ENCODE measurements at regions not wholly inside any gene's neighbourhood (a gene's known extent, or its start where the extent isn't known, plus 50 kb on each side); places are given as distances from the start of the nearest gene placed in this dataset.

- Mint-ChIP-seq H3K36me3 (ENCODE audit: low read depth, unreplicated experiment) (no peaks in the 10 kb centered on the region), H3K9me3 (ENCODE audit: unreplicated experiment) (no peaks in the 10 kb centered on the region), H3K4me3 (ENCODE audit: unreplicated experiment) (no peak overlapping the region), H3K4me1 (ENCODE audit: unreplicated experiment) (peaks cover 4% of the 10 kb centered on the region), H3K27me3 (ENCODE audit: unreplicated experiment) (no peaks in the 10 kb centered on the region), H3K27ac (ENCODE audit: unreplicated experiment) (no peak overlapping the region)
- DNase-seq (ENCODE audit: low spot score), result no peak
- TF ChIP-seq CTCF (IDR thresholded peaks at IDR 0.05; ENCODE audit: unreplicated experiment), result no peak
Observed at GRCh38 chr20:34175079-34175478, 63.0 kb upstream of the EIF2S2 start.

GRCh38 chr20:34175879-34176278, 63.8 kb upstream of the EIF2S2 start:
- no peaks in the 10 kb centered on the region for H3K36me3 Mint-ChIP-seq (ENCODE audit: low read depth, unreplicated experiment)
- no peaks in the 10 kb centered on the region for H3K27me3 Mint-ChIP-seq (ENCODE audit: unreplicated experiment)
- TF ChIP-seq CTCF (IDR thresholded peaks at IDR 0.05; ENCODE audit: unreplicated experiment), result no peak
- H3K9me3 Mint-ChIP-seq (ENCODE audit: unreplicated experiment), result no peaks in the 10 kb centered on the region
- no peak overlapping the region for H3K27ac Mint-ChIP-seq (ENCODE audit: unreplicated experiment)
- no peak overlapping the region for H3K4me3 Mint-ChIP-seq (ENCODE audit: unreplicated experiment)
- no peak for DNase-seq (ENCODE audit: low spot score)
- no peaks in the 10 kb centered on the region for H3K4me1 Mint-ChIP-seq (ENCODE audit: unreplicated experiment)

DNA sequence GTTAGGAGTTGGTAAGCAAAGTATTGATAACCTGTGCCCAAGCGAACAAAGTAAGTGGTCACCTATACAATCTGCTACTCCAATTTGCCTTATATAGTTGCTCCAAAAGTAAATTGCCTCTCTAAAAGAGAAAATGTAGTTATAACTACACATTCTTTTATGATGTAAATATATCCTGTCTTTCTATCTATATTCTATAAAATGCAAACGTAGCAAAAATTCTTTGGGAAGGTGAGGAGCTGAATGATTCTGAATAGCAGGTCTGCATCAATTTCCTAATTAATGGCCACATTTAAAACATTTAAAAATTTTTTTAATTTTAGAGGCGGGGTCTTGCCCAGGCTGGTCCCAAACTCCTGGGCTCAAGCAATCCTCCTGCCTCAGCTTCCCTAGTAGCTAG, 64.2 kb upstream of the ASIP start:
- no peaks in the 10 kb centered on the region for H3K36me3 Mint-ChIP-seq (ENCODE audit: low read depth, unreplicated experiment)
- DNase-seq (ENCODE audit: low spot score), result no peak
- no peak overlapping the region for H3K4me3 Mint-ChIP-seq (ENCODE audit: unreplicated experiment)
- H3K27me3 Mint-ChIP-seq (ENCODE audit: unreplicated experiment), result no peaks in the 10 kb centered on the region
- TF ChIP-seq CTCF (IDR thresholded peaks at IDR 0.05; ENCODE audit: unreplicated experiment), result no peak
- H3K4me1 Mint-ChIP-seq (ENCODE audit: unreplicated experiment), result peaks cover 7% of the 10 kb centered on the region
- H3K9me3 Mint-ChIP-seq (ENCODE audit: unreplicated experiment), result no peaks in the 10 kb centered on the region
- no peak overlapping the region for H3K27ac Mint-ChIP-seq (ENCODE audit: unreplicated experiment)

DNA sequence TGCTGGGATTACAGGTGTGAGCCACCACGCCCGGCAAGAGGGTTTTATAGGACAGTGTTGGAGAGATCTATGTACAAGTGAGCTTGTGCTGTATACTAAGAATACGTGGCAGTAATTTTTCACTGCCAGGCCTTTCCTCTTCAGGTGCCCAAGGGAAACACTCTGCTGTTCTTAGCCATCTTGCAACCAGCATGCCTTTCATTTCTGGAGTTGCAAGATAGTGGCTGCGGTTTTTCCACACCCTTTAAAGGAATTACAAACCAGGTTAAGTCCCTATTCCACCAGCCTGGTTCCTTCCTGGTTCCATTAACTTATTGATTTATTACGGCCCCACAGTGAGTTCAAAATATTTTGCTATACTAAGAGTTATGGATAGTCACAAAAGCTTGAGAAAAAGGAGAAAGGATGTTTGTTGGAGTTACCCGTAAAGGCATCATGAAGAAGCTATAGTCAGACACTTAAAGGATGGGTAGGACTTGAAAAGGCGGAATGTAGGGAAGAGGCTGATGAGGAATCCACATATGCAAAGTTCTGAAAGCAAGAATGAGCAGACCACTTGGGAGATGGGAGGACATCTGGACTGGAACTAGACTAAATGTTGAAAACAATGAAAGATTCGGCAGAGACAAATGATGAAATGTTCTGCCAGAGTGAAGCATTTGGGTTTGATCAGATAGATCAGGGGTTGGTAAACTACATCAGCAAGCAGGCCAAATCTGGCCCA, 61.4 kb upstream of the ASIP start:
- no peaks in the 10 kb centered on the region for H3K36me3 Mint-ChIP-seq (ENCODE audit: low read depth, unreplicated experiment)
- H3K27ac Mint-ChIP-seq (ENCODE audit: unreplicated experiment), result no peak overlapping the region
- no peak for DNase-seq (ENCODE audit: low spot score)
- H3K9me3 Mint-ChIP-seq (ENCODE audit: unreplicated experiment), result no peaks in the 10 kb centered on the region
- no peaks in the 10 kb centered on the region for H3K27me3 Mint-ChIP-seq (ENCODE audit: unreplicated experiment)
- no peak overlapping the region for H3K4me3 Mint-ChIP-seq (ENCODE audit: unreplicated experiment)
- no peak for TF ChIP-seq CTCF (IDR thresholded peaks at IDR 0.05; ENCODE audit: unreplicated experiment)
- peaks cover 11% of the 10 kb centered on the region for H3K4me1 Mint-ChIP-seq (ENCODE audit: unreplicated experiment)

DNA sequence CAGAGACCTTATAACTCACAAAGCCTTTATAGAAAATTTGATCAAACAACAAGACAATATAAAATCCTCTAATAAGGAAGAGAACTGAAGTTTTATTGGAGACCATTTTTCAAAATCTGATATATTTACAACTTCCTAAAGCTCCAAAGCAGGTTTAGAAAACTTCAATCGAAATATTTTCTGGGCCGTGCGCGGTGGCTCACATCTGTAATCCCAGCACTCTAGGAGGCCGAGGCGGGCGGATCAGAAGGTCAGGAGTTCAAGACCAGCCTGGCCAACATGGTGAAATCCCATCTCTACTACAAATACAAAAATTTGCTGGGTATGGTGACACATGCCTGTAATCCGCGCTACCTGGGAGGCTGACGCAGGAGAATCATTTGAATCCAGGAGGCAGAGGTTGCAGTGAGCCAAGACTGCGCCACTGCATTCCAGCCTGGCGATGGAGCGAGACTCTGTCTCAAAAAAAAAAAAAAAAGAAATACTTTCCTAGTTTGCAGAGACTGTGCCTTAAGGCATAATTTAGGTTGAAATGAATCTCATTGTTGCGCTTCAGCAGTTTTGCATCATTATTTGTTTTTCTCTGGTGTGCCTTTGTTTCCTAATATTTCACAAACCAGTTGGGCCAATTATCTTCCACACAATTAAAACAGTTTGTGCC, 60.6 kb upstream of the ASIP start:
- DNase-seq (ENCODE audit: low spot score), result no peak
- Mint-ChIP-seq H3K4me1 (ENCODE audit: unreplicated experiment) (peaks cover 11% of the 10 kb centered on the region), H3K27me3 (ENCODE audit: unreplicated experiment) (no peaks in the 10 kb centered on the region), H3K36me3 (ENCODE audit: low read depth, unreplicated experiment) (no peaks in the 10 kb centered on the region), H3K9me3 (ENCODE audit: unreplicated experiment) (no peaks in the 10 kb centered on the region), H3K4me3 (ENCODE audit: unreplicated experiment) (no peak overlapping the region), H3K27ac (ENCODE audit: unreplicated experiment) (no peak overlapping the region)
- TF ChIP-seq CTCF (IDR thresholded peaks at IDR 0.05; ENCODE audit: unreplicated experiment), result no peak

All from endothelial cell (in vitro differentiated cells).